Liver (tissue), 3 donors: ENCODE measurements at regions not wholly inside any gene's neighbourhood (a gene's known extent, or its start where the extent isn't known, plus 50 kb on each side); places are given as distances from the start of the nearest gene placed in this dataset.

Source experiments
- CTCF ChIP-seq: fragments of 150-350 bp; IDR thresholded peaks from 2 replicates; pipeline ENCODE4 v1.5.1; 2017; ENCODE audit warnings: improper control_type of control experiment, low read depth, low read length; ENCODE audit not compliant: missing input control
- EGR1 ChIP-seq, 2 donors: IDR thresholded peaks; 2 replicates each; pipeline ENCODE4 v1.6.1; 2016 to 2018; ENCODE audit warnings: antibody characterized with exemption in 2 of 2, low read depth in 2 of 2
- GABPA ChIP-seq, 2 donors: IDR thresholded peaks in 1 of 2; conservative IDR thresholded peaks in 1 of 2; 2 replicates each; pipeline ENCODE4 v1.6.1; 2016; ENCODE audit warnings: antibody characterized with exemption in 2 of 2, mild to moderate bottlenecking in 1 of 2, moderate library complexity in 1 of 2
- JUND ChIP-seq, 2 donors: IDR thresholded peaks; 2 replicates each; pipeline ENCODE4 v1.6.1; 2016; ENCODE audit warnings: antibody characterized with exemption in 2 of 2
- RAD21 ChIP-seq, 2 donors: IDR thresholded peaks; 2 replicates each; pipeline ENCODE4 v1.6.1; 2016; ENCODE audit warnings: antibody characterized with exemption in 2 of 2, mild to moderate bottlenecking in 2 of 2
- TAF1 ChIP-seq: conservative IDR thresholded peaks from 2 replicates; pipeline ENCODE4 v1.6.1; 2016; ENCODE audit warnings: antibody characterized with exemption, mild to moderate bottlenecking
- donor health status: healthy.
- donor health status: healthy.

- TF ChIP-seq CTCF, result no peak
- TF ChIP-seq RAD21 (IDR thresholded peaks at IDR 0.05), result no peak
- TF ChIP-seq EGR1 (IDR thresholded peaks at IDR 0.05; ENCODE audit: low read depth in 2 of 2), result no peak
- no peak for TF ChIP-seq TAF1
- no peak for TF ChIP-seq GABPA (IDR thresholded peaks at IDR 0.05 in 1 of 2, conservative IDR thresholded peaks at IDR 0.05 in 1 of 2)
- no peak for TF ChIP-seq JUND (IDR thresholded peaks at IDR 0.05)
Observed at GRCh38 chr7:53771701-53772100, 736.3 kb downstream of the POM121L12 start.
